Iris pigment epithelial cell (primary cell): ENCODE measurements at regions not wholly inside any gene's neighbourhood (a gene's known extent, or its start where the extent isn't known, plus 50 kb on each side); places are given as distances from the start of the nearest gene placed in this dataset.
"Not testable (repeated sequence)": the region's sequence is repeated elsewhere in the genome, so short reads cannot be mapped to it uniquely, and the experiment has no call there.

Source experiments
- DNase-seq: peaks from one replicate; pipeline ENCODE4 v3.0.0-alpha.2; 2011; ENCODE audit warnings: low read depth

- DNase-seq, result not testable (repeated sequence)
Measured at GRCh38 chr1:176396604-176397395, 66.2 kb upstream of the PAPPA2 start.

GRCh38 chr1:176391621-176392020, 71.4 kb upstream of the PAPPA2 start:
- DNase-seq, result no peak

- no peak for DNase-seq
Measured at GRCh38 chr1:176384841-176385240, 78.1 kb upstream of the PAPPA2 start.

- DNase-seq, result no peak
Measured at GRCh38 chr1:176382163-176382562, 80.8 kb upstream of the PAPPA2 start.

GRCh38 chr1:176379626-176380339, 83.2 kb upstream of the PAPPA2 start:
- DNase-seq, result peak; percentile 12

- peak; percentile 67 for DNase-seq
Measured at GRCh38 chr1:176374967-176375569, 87.9 kb upstream of the PAPPA2 start.

- no peak for DNase-seq
Measured at GRCh38 chr1:176364236-176364905, 98.6 kb upstream of the PAPPA2 start.

GRCh38 chr1:176349135-176349715, 113.8 kb upstream of the PAPPA2 start:
- DNase-seq, result not testable (repeated sequence)

GRCh38 chr1:176341656-176342055, 121.3 kb upstream of the PAPPA2 start:
- DNase-seq, result no peak

- no peak for DNase-seq
Measured at GRCh38 chr1:176338877-176339276, 124.1 kb upstream of the PAPPA2 start.

GRCh38 chr1:176330782-176331181, 123.7 kb upstream of the COP1 start:
- no peak for DNase-seq

GRCh38 chr1:176325664-176326063, 118.6 kb upstream of the COP1 start:
- DNase-seq, result no peak

- no peak for DNase-seq
Measured at GRCh38 chr1:176323472-176323871, 116.4 kb upstream of the COP1 start.

- DNase-seq, result no peak
Measured at GRCh38 chr1:176315519-176316220, 108.6 kb upstream of the COP1 start.

- not testable (repeated sequence) for DNase-seq
Measured at GRCh38 chr1:176296602-176297001, 89.5 kb upstream of the COP1 start.

- DNase-seq, result no peak
Measured at GRCh38 chr1:176285996-176286395, 78.9 kb upstream of the COP1 start.

- DNase-seq, result no peak
Measured at GRCh38 chr1:176271572-176271971, 64.5 kb upstream of the COP1 start.
